B cell (primary cell): ENCODE measurements at regions not wholly inside any gene's neighbourhood (a gene's known extent, or its start where the extent isn't known, plus 50 kb on each side); places are given as distances from the start of the nearest gene placed in this dataset.

Source experiments
- ATAC-seq: fragments of 200-7000 bp; cut with Tn5 transposase; one replicate; pipeline ENCODE4 v1.10.0; 2021; ENCODE audit warnings: low read depth, mild to moderate bottlenecking, moderate number of reproducible peaks, moderate library complexity
- CTCF ChIA-PET: fragments of 350-600 bp; sonication (Branson Sonifier 250); formaldehyde crosslinking; loops from one replicate; lab custom pipeline; 2021; ENCODE audit warnings: antibody characterized with exemption, inconsistent platforms; lab: Charles Lee
- POLR2A ChIA-PET: fragments of 350-600 bp; sonication (Branson Sonifier 250); formaldehyde crosslinking; loops from one replicate; lab custom pipeline; 2021; ENCODE audit warnings: antibody characterized with exemption; lab: Charles Lee
- DNase-seq: peaks from one replicate; pipeline ENCODE4 v3.0.0; 2013
- H2AFZ ChIP-seq: 2 replicates; pipeline ENCODE4 v1.6.1; 2012; ENCODE audit warnings: mild to moderate bottlenecking, low read depth, low read length; ENCODE audit not compliant: insufficient read depth, poor library complexity, severe bottlenecking
- H3K27ac ChIP-seq, 2 donors: 1 replicate in 1 of 2; 2 replicates in 1 of 2; pipeline ENCODE4 v1.5.1; 2012 to 2013; ENCODE audit warnings: low read length in 2 of 2, mild to moderate bottlenecking in 2 of 2, moderate library complexity in 1 of 2
- H3K27me3 ChIP-seq, 4 experiments: fragments of 200-600 bp in 1 of 4; sonication (generic) in 1 of 4; replicated peaks in 1 of 4; 1 replicate in 2 of 4; 2 replicates in 2 of 4; pipeline versions ENCODE4 v1.6.1 to v1.7.0; 2013 to 2016; ENCODE audit warnings: low read length in 3 of 4, mild to moderate bottlenecking in 2 of 4, mixed read lengths in 1 of 4, moderate library complexity in 1 of 4; ENCODE audit not compliant: insufficient read depth in 4 of 4, control insufficient read depth in 3 of 4; ENCODE audit errors: control extremely low read depth in 1 of 4
- H3K36me3 ChIP-seq, 2 experiments: replicated peaks in 1 of 2; 1 replicate in 1 of 2; 2 replicates in 1 of 2; pipeline versions ENCODE4 v1.6.1 to v1.7.1; 2013; ENCODE audit warnings: low read length in 1 of 2; ENCODE audit not compliant: insufficient read depth in 2 of 2, control insufficient read depth in 1 of 2; ENCODE audit errors: control extremely low read depth in 1 of 2, extremely low read depth in 1 of 2
- H3K4me1 ChIP-seq, 2 donors: fragments of 200-600 bp in 1 of 2; sonication (generic) in 1 of 2; 1 replicate in 1 of 2; 2 replicates in 1 of 2; pipeline versions ENCODE4 v1.5.1 to v1.6.1; 2013 to 2017; ENCODE audit warnings: low read length in 2 of 2; ENCODE audit not compliant: control insufficient read depth in 2 of 2, insufficient read depth in 2 of 2
- H3K4me2 ChIP-seq: replicated peaks from 2 replicates; pipeline ENCODE3; 2012; ENCODE audit warnings: mild to moderate bottlenecking, low read depth, low read length; ENCODE audit not compliant: poor library complexity, severe bottlenecking
- H3K4me3 ChIP-seq, 5 experiments: fragments of 200-600 bp in 1 of 5; sonication (generic) in 1 of 5; 1 replicate in 3 of 5; 2 replicates in 2 of 5; pipeline versions ENCODE4 v1.5.1 to v1.7.0; 2011 to 2016; ENCODE audit warnings: low read length in 4 of 5, mild to moderate bottlenecking in 4 of 5, low read depth in 2 of 5, control low read depth in 1 of 5, moderate library complexity in 1 of 5; ENCODE audit not compliant: insufficient read depth in 1 of 5; ENCODE audit errors: control extremely low read depth in 1 of 5, extremely low read depth in 1 of 5
- H3K79me2 ChIP-seq: fragments of 200-600 bp; sonication (generic); one replicate; pipeline ENCODE4 v1.6.0; 2016; ENCODE audit warnings: low read length; ENCODE audit not compliant: control insufficient read depth, insufficient read depth
- H3K9ac ChIP-seq: fragments of 200-600 bp; sonication (generic); 2 replicates; pipeline ENCODE4 v1.6.1; 2017; ENCODE audit warnings: mild to moderate bottlenecking, low read length, moderate library complexity
- H3K9me3 ChIP-seq, 3 donors: one replicate each; pipeline versions ENCODE4 v1.6.1 to v1.7.1; 2013; ENCODE audit warnings: low read length in 2 of 3; ENCODE audit not compliant: control insufficient read depth in 2 of 3, insufficient read depth in 1 of 3; ENCODE audit errors: control extremely low read depth in 1 of 3
- H4K20me1 ChIP-seq: 2 replicates; pipeline ENCODE4 v1.6.0; 2012; ENCODE audit warnings: mild to moderate bottlenecking, low read length; ENCODE audit not compliant: insufficient read depth, control insufficient read depth, poor library complexity, severe bottlenecking
- H3K27ac Mint-ChIP-seq: one replicate; pipeline ENCODE4 v1.8.0; 2021; ENCODE audit warnings: mixed read lengths
- H3K27me3 Mint-ChIP-seq: one replicate; pipeline ENCODE4 v1.8.0; 2021; ENCODE audit warnings: mixed read lengths
- H3K4me1 Mint-ChIP-seq: one replicate; pipeline ENCODE4 v1.8.0; 2021; ENCODE audit warnings: mixed read lengths
- H3K4me3 Mint-ChIP-seq: one replicate; pipeline ENCODE4 v1.8.0; 2021; ENCODE audit warnings: mixed read lengths
- H3K9me3 Mint-ChIP-seq: one replicate; pipeline ENCODE4 v1.8.0; 2022; ENCODE audit warnings: mixed read lengths; ENCODE audit not compliant: insufficient read depth
- CTCF ChIP-seq: fragments of 200-600 bp; IDR thresholded peaks from one replicate; pipeline ENCODE4 v1.8.0; 2022; ENCODE audit warnings: antibody characterized with exemption, mild to moderate bottlenecking
- EZH2 ChIP-seq: IDR thresholded peaks from 2 replicates; pipeline ENCODE4 v1.6.1; 2012; ENCODE audit warnings: borderline replicate concordance, low read depth, mild to moderate bottlenecking, moderate library complexity, low read length; ENCODE audit not compliant: insufficient read depth, poor library complexity, severe bottlenecking
- WGBS: methylation state at CpG from one replicate; pipeline ENCODE4 v1.1.5; 2013; ENCODE audit warnings: missing lambda C conversion rate; ENCODE audit not compliant: insufficient coverage; 5-methylcytosine and 5-hydroxymethylcytosine counted together
- intact Hi-C: fragments of 100-400 bp; cut with micrococcal nuclease; formaldehyde crosslinking; loops from one replicate; pipeline ENCODE4 v1.10.0; 2022

GRCh38 chr21:15434163-15434905 is 295.4 kb upstream of the USP25 start:
- H3K4me3 ChIP-seq = no peak overlapping the region

GRCh38 chr21:15436031-15436430 is 293.8 kb upstream of the USP25 start:
- DNase-seq = no peak
- H4K20me1 ChIP-seq = no peaks in the 10 kb centered on the region
- no peak overlapping the region for H3K9ac ChIP-seq
- no peak overlapping the region for H3K4me3 ChIP-seq
- POLR2A ChIA-PET = no interaction called here
- Mint-ChIP-seq H3K27me3 (no peaks in the 10 kb centered on the region), H3K9me3 (no peaks in the 10 kb centered on the region), H3K4me3 (no peak overlapping the region), H3K4me1 (no peaks in the 10 kb centered on the region), H3K27ac (no peak overlapping the region)
- H2AFZ ChIP-seq = no peak overlapping the region
- H3K27me3 ChIP-seq = no peaks in the 10 kb centered on the region
- ATAC-seq = no peak
- H3K36me3 ChIP-seq = no peaks in the 10 kb centered on the region
- no peaks in the 10 kb centered on the region for H3K79me2 ChIP-seq
- no peaks in the 10 kb centered on the region for H3K4me1 ChIP-seq
- no peak for TF ChIP-seq CTCF
- no peak for TF ChIP-seq EZH2
- no peak overlapping the region for H3K27ac ChIP-seq
- CTCF ChIA-PET = no interaction called here
- H3K4me2 ChIP-seq = no peak overlapping the region
- intact Hi-C loops = no loop called here
- no CpG with 5 or more reads among the region's 1 CpG for WGBS
- H3K9me3 ChIP-seq = no peaks in the 10 kb centered on the region

More at GRCh38 chr21:15434163-15434905, 295.4 kb upstream of the USP25 start:
- H3K27ac ChIP-seq = no peak overlapping the region
- ATAC-seq (no peak), DNase-seq (no peak)
- ChIA-PET POLR2A (no interaction called here), CTCF (no interaction called here)
- Mint-ChIP-seq H3K9me3 (no peaks in the 10 kb centered on the region), H3K4me3 (no peak overlapping the region), H3K27ac (no peak overlapping the region), H3K27me3 (no peaks in the 10 kb centered on the region), H3K4me1 (no peaks in the 10 kb centered on the region)
- intact Hi-C loops = no loop called here
- H3K9ac ChIP-seq = no peak overlapping the region
- H3K4me1 ChIP-seq = no peaks in the 10 kb centered on the region
- no peak overlapping the region for H2AFZ ChIP-seq
- H3K4me2 ChIP-seq = no peak overlapping the region
- no peaks in the 10 kb centered on the region for H3K9me3 ChIP-seq
- H3K79me2 ChIP-seq = no peaks in the 10 kb centered on the region
- no CpG with 5 or more reads among the region's 2 CpGs for WGBS
- no peak for TF ChIP-seq CTCF
- no peak for TF ChIP-seq EZH2
- no peaks in the 10 kb centered on the region for H4K20me1 ChIP-seq
- no peaks in the 10 kb centered on the region for H3K27me3 ChIP-seq
- no peaks in the 10 kb centered on the region for H3K36me3 ChIP-seq
